ENCODE measurements at regions not wholly inside any gene's neighbourhood (a gene's known extent, or its start where the extent isn't known, plus 50 kb on each side); places are given as distances from the start of the nearest gene placed in this dataset.
"Not testable (repeated sequence)": the region's sequence is repeated elsewhere in the genome, so short reads cannot be mapped to it uniquely, and the experiment has no call there.

- no peak overlapping the region for H3K27ac Mint-ChIP-seq (ENCODE audit: unreplicated experiment)
- no peaks in the 10 kb centered on the region for H3K4me1 Mint-ChIP-seq (ENCODE audit: unreplicated experiment)
- no peaks in the 10 kb centered on the region for H3K9me3 Mint-ChIP-seq (ENCODE audit: unreplicated experiment)
- TF ChIP-seq CTCF (IDR thresholded peaks at IDR 0.05): no peak
- DNase-seq (ENCODE audit: extremely low spot score, unreplicated experiment): no peak
- H3K27me3 Mint-ChIP-seq (ENCODE audit: unreplicated experiment): peaks cover 3% of the 10 kb centered on the region
- H3K36me3 Mint-ChIP-seq (ENCODE audit: unreplicated experiment): no peaks in the 10 kb centered on the region
- no peak overlapping the region for H3K4me3 Mint-ChIP-seq (ENCODE audit: unreplicated experiment)
Measured at GRCh38 chrX:30995060-30995700, 76.7 kb downstream of the FTHL17 start.

- H3K36me3 Mint-ChIP-seq (ENCODE audit: unreplicated experiment); H3K27me3 Mint-ChIP-seq (ENCODE audit: unreplicated experiment); H3K27ac Mint-ChIP-seq (ENCODE audit: unreplicated experiment); H3K4me1 Mint-ChIP-seq (ENCODE audit: unreplicated experiment); DNase-seq (ENCODE audit: extremely low spot score, unreplicated experiment); H3K4me3 Mint-ChIP-seq (ENCODE audit: unreplicated experiment); H3K9me3 Mint-ChIP-seq (ENCODE audit: unreplicated experiment): not testable (repeated sequence)
Measured at GRCh38 chrX:30994018-30994417, 77.8 kb downstream of the FTHL17 start.

- no peaks in the 10 kb centered on the region for H3K9me3 Mint-ChIP-seq (ENCODE audit: unreplicated experiment)
- TF ChIP-seq CTCF (IDR thresholded peaks at IDR 0.05): no peak
- H3K4me3 Mint-ChIP-seq (ENCODE audit: unreplicated experiment): no peak overlapping the region
- H3K27ac Mint-ChIP-seq (ENCODE audit: unreplicated experiment): no peak overlapping the region
- peaks cover 3% of the 10 kb centered on the region for H3K27me3 Mint-ChIP-seq (ENCODE audit: unreplicated experiment)
- no peaks in the 10 kb centered on the region for H3K4me1 Mint-ChIP-seq (ENCODE audit: unreplicated experiment)
- no peak for DNase-seq (ENCODE audit: extremely low spot score, unreplicated experiment)
- no peaks in the 10 kb centered on the region for H3K36me3 Mint-ChIP-seq (ENCODE audit: unreplicated experiment)
Measured at GRCh38 chrX:30992381-30992904, 79.4 kb downstream of the FTHL17 start.

GRCh38 chrX:30990361-30990760, 81.5 kb downstream of the FTHL17 start:
- Mint-ChIP-seq H3K4me1 (ENCODE audit: unreplicated experiment) (no peaks in the 10 kb centered on the region), H3K27ac (ENCODE audit: unreplicated experiment) (no peak overlapping the region), H3K4me3 (ENCODE audit: unreplicated experiment) (no peak overlapping the region), H3K9me3 (ENCODE audit: unreplicated experiment) (no peaks in the 10 kb centered on the region), H3K27me3 (ENCODE audit: unreplicated experiment) (peaks cover 3% of the 10 kb centered on the region), H3K36me3 (ENCODE audit: unreplicated experiment) (no peaks in the 10 kb centered on the region)
- no peak for DNase-seq (ENCODE audit: extremely low spot score, unreplicated experiment)
- TF ChIP-seq CTCF (IDR thresholded peaks at IDR 0.05): no peak

- Mint-ChIP-seq H3K9me3 (ENCODE audit: unreplicated experiment) (peaks cover 4% of the 10 kb centered on the region), H3K4me1 (ENCODE audit: unreplicated experiment) (no peaks in the 10 kb centered on the region), H3K36me3 (ENCODE audit: unreplicated experiment) (no peaks in the 10 kb centered on the region), H3K27ac (ENCODE audit: unreplicated experiment) (no peak overlapping the region), H3K4me3 (ENCODE audit: unreplicated experiment) (no peak overlapping the region), H3K27me3 (ENCODE audit: unreplicated experiment) (peaks cover 10% of the 10 kb centered on the region)
- DNase-seq (ENCODE audit: extremely low spot score, unreplicated experiment): no peak
- TF ChIP-seq CTCF (IDR thresholded peaks at IDR 0.05): no peak
Measured at GRCh38 chrX:30982467-30982866, 89.4 kb downstream of the FTHL17 start.
